WI38 (cell line): ENCODE measurements at regions not wholly inside any gene's neighbourhood (a gene's known extent, or its start where the extent isn't known, plus 50 kb on each side); places are given as distances from the start of the nearest gene placed in this dataset.

Experiments
- H3K4me3 ChIP-seq: 2 replicates; pipeline ENCODE4 v1.5.1; 2011; ENCODE audit warnings: low read depth, mild to moderate bottlenecking, control low read depth, low read length
- CTCF ChIP-seq: IDR thresholded peaks from 2 replicates; pipeline ENCODE4 v1.5.1; 2012; ENCODE audit warnings: low read depth, mild to moderate bottlenecking, control low read depth, low read length

- H3K4me3 ChIP-seq: no peak overlapping the region
- no peak for TF ChIP-seq CTCF
These were observed 1026.8 kb downstream of the CDH11 start for GRCh38 chr16:64094992-64095634.

GRCh38 chr16:64094181-64094965 is 1027.5 kb downstream of the CDH11 start:
- no peak for TF ChIP-seq CTCF
- H3K4me3 ChIP-seq: no peak overlapping the region

GRCh38 chr16:64092271-64092670 is 1029.6 kb downstream of the CDH11 start:
- no peak for TF ChIP-seq CTCF
- no peak overlapping the region for H3K4me3 ChIP-seq

GRCh38 chr16:64090327-64090726 is 1031.5 kb downstream of the CDH11 start:
- TF ChIP-seq CTCF: no peak
- no peak overlapping the region for H3K4me3 ChIP-seq

GRCh38 chr16:64089697-64090096 is 1032.2 kb downstream of the CDH11 start:
- peak; percentile 35 for TF ChIP-seq CTCF
- H3K4me3 ChIP-seq: no peak overlapping the region

GRCh38 chr16:64088838-64089237 is 1033.0 kb downstream of the CDH11 start:
- no peak overlapping the region for H3K4me3 ChIP-seq
- TF ChIP-seq CTCF: no peak

- H3K4me3 ChIP-seq: no peak overlapping the region
- TF ChIP-seq CTCF: no peak
These were observed 1036.6 kb downstream of the CDH11 start for GRCh38 chr16:64085296-64085695.
